ENCODE measurements at regions not wholly inside any gene's neighbourhood (a gene's known extent, or its start where the extent isn't known, plus 50 kb on each side); places are given as distances from the start of the nearest gene placed in this dataset.
"Not testable (repeated sequence)": the region's sequence is repeated elsewhere in the genome, so short reads cannot be mapped to it uniquely, and the experiment has no call there.

GRCh38 chr17:73841431-73842060 is 197.3 kb upstream of the SDK2 start:
- no peak for DNase-seq (ENCODE audit: low spot score)

GRCh38 chr17:73847952-73848351 is 203.7 kb upstream of the SDK2 start:
- TF ChIP-seq CTCF (IDR thresholded peaks at IDR 0.05; ENCODE audit: extremely low read depth, missing control alignments), result no peak
- no peak for DNase-seq (ENCODE audit: low spot score)

More at GRCh38 chr17:73841431-73842060, 197.3 kb upstream of the SDK2 start:
- no peak for TF ChIP-seq CTCF (IDR thresholded peaks at IDR 0.05; ENCODE audit: extremely low read depth, missing control alignments)

GRCh38 chr17:73850426-73850825 is 206.2 kb upstream of the SDK2 start:
- DNase-seq (ENCODE audit: low spot score), result no peak
- TF ChIP-seq CTCF (IDR thresholded peaks at IDR 0.05; ENCODE audit: extremely low read depth, missing control alignments), result no peak

- no peak for DNase-seq (ENCODE audit: low spot score)
- TF ChIP-seq CTCF (IDR thresholded peaks at IDR 0.05; ENCODE audit: extremely low read depth, missing control alignments), result no peak
Observed at GRCh38 chr17:73851091-73851490, 206.8 kb upstream of the SDK2 start.

- TF ChIP-seq CTCF (IDR thresholded peaks at IDR 0.05; ENCODE audit: extremely low read depth, missing control alignments), result no peak
- no peak for DNase-seq (ENCODE audit: low spot score)
Observed at GRCh38 chr17:73851921-73852320, 207.7 kb upstream of the SDK2 start.

GRCh38 chr17:73855720-73856333 is 211.6 kb upstream of the SDK2 start:
- no peak for DNase-seq (ENCODE audit: low spot score)
- no peak for TF ChIP-seq CTCF (IDR thresholded peaks at IDR 0.05; ENCODE audit: extremely low read depth, missing control alignments)

GRCh38 chr17:73856556-73856955 is 212.3 kb upstream of the SDK2 start:
- no peak for DNase-seq (ENCODE audit: low spot score)
- no peak for TF ChIP-seq CTCF (IDR thresholded peaks at IDR 0.05; ENCODE audit: extremely low read depth, missing control alignments)

GRCh38 chr17:73859439-73860008 is 215.3 kb upstream of the SDK2 start:
- not testable (repeated sequence) for DNase-seq (ENCODE audit: low spot score)

All from GM20000 (cell line).